HG03457 (cell line): ENCODE measurements at regions not wholly inside any gene's neighbourhood (a gene's known extent, or its start where the extent isn't known, plus 50 kb on each side); places are given as distances from the start of the nearest gene placed in this dataset.

Experiments used
- ATAC-seq: cut with Tn5 transposase; IDR thresholded peaks from one replicate; pipeline ENCODE4 v1.9.1; 2021; ENCODE audit warnings: moderate number of reproducible peaks; ENCODE audit not compliant: unreplicated experiment

GRCh38 chr5:115072266-115073064 lies 97.2 kb downstream of the TRIM36 start:
- ATAC-seq = no peak

GRCh38 chr5:115070737-115071136 lies 99.0 kb downstream of the TRIM36 start:
- no peak for ATAC-seq

- no peak for ATAC-seq
Measured at GRCh38 chr5:115069087-115069968, 100.4 kb downstream of the TRIM36 start.

GRCh38 chr5:115068239-115069086 lies 101.2 kb downstream of the TRIM36 start:
- peak; percentile 74 for ATAC-seq

- no peak for ATAC-seq
Measured at GRCh38 chr5:115064380-115064779, 105.3 kb downstream of the TRIM36 start.

- ATAC-seq = no peak
Measured at GRCh38 chr5:115054387-115054951, 115.2 kb downstream of the TRIM36 start.

- ATAC-seq = no peak
Measured at GRCh38 chr5:115052948-115053347, 116.8 kb downstream of the TRIM36 start.

- no peak for ATAC-seq
Measured at GRCh38 chr5:115050866-115051265, 118.8 kb downstream of the TRIM36 start.

GRCh38 chr5:115033861-115034260 lies 135.8 kb downstream of the TRIM36 start:
- ATAC-seq = no peak

GRCh38 chr5:115028557-115028956 lies 141.2 kb downstream of the TRIM36 start:
- no peak for ATAC-seq

- ATAC-seq = no peak
Measured at GRCh38 chr5:115024922-115025321, 144.8 kb downstream of the TRIM36 start.

GRCh38 chr5:115022303-115022702 lies 147.4 kb downstream of the TRIM36 start:
- no peak for ATAC-seq

- ATAC-seq = no peak
Measured at GRCh38 chr5:115016646-115017045, 153.1 kb downstream of the TRIM36 start.

- no peak for ATAC-seq
Measured at GRCh38 chr5:114999176-114999575, 170.5 kb downstream of the TRIM36 start.

- ATAC-seq = no peak
Measured at GRCh38 chr5:114989512-114989911, 180.2 kb downstream of the TRIM36 start.

- no peak for ATAC-seq
Measured at GRCh38 chr5:114988096-114988495, 181.6 kb downstream of the TRIM36 start.

- no peak for ATAC-seq
Measured at GRCh38 chr5:114984796-114985195, 184.9 kb downstream of the TRIM36 start.

GRCh38 chr5:114981111-114981510 lies 188.6 kb downstream of the TRIM36 start:
- no peak for ATAC-seq

GRCh38 chr5:114977979-114978573 lies 191.6 kb downstream of the TRIM36 start:
- ATAC-seq = no peak

GRCh38 chr5:114969482-114969881 lies 200.2 kb downstream of the TRIM36 start:
- no peak for ATAC-seq
